Right cardiac atrium (tissue), 5 donors: ENCODE measurements at regions not wholly inside any gene's neighbourhood (a gene's known extent, or its start where the extent isn't known, plus 50 kb on each side); places are given as distances from the start of the nearest gene placed in this dataset.
A peak's percentile ranks its signal among the peaks of the same experiment; 100 is the strongest.

Experiments used
- ATAC-seq, 2 donors: fragments of 200-7000 bp; cut with Tn5 transposase; one replicate each; pipeline versions ENCODE4 v1.8.0 to v1.9.1; 2020; ENCODE audit warnings: moderate library complexity in 2 of 2, mild to moderate bottlenecking in 1 of 2
- DNase-seq, 3 donors: peaks; one replicate each; pipeline ENCODE4 v3.0.0-alpha.2; 2020
- H3K27ac ChIP-seq: one replicate; pipeline ENCODE4 v1.5.1; 2013; ENCODE audit warnings: mild to moderate bottlenecking, low read length, control low read depth, moderate library complexity
- H3K27me3 ChIP-seq: one replicate; pipeline ENCODE4 v1.6.1; 2013; ENCODE audit not compliant: control insufficient read depth, insufficient read depth
- H3K4me1 ChIP-seq: one replicate; pipeline ENCODE4 v1.6.1; 2013; ENCODE audit warnings: low read length; ENCODE audit not compliant: control insufficient read depth, insufficient read depth
- H3K4me3 ChIP-seq: one replicate; pipeline ENCODE4 v1.5.1; 2013; ENCODE audit warnings: low read length, control low read depth
- H3K9me3 ChIP-seq: one replicate; pipeline ENCODE4 v1.6.1; 2013; ENCODE audit warnings: low read length; ENCODE audit not compliant: control insufficient read depth
- WGBS: extraction: QIAGEN DNeasy Blood & Tissue Kit; methylation state at CpG from one replicate; pipeline ENCODE4 v1.1.7; 2013; 5-methylcytosine and 5-hydroxymethylcytosine counted together
- intact Hi-C, 4 donors: fragments of 100-400 bp; cut with DNase I; formaldehyde crosslinking; loops; one replicate each; pipeline versions ENCODE4 v1.11.0 to v1.14.0; 2022 to 2023
- donor health status: healthy with polysubstance abuse.
- donor health status: DM: no; HTN: yes; CAD: no.
- donor health status: DM: no; HTN: no; CAD: no.
- donor health status: DM: no; HTN: yes; CAD: no; lungs with severe emphysema.
- donor health status: DM: yes; HTN: yes; CAD: no.

- Histone ChIP-seq H3K4me1 (no peaks in the 10 kb centered on the region), H3K4me3 (no peak overlapping the region), H3K27ac (no peak overlapping the region), H3K9me3 (no peaks in the 10 kb centered on the region), H3K27me3 (no peaks in the 10 kb centered on the region)
- WGBS = 34% methylated on average over 7 of the region's 7 CpGs
- intact Hi-C loops = no loop called here
- no peak for ATAC-seq
- DNase-seq = no peak
Measured at GRCh38 chr3:55413236-55413635, 73.9 kb downstream of the WNT5A start.

GRCh38 chr3:55412545-55412944 lies 74.6 kb downstream of the WNT5A start:
- Histone ChIP-seq H3K4me1 (no peaks in the 10 kb centered on the region), H3K27me3 (no peaks in the 10 kb centered on the region), H3K4me3 (no peak overlapping the region), H3K27ac (no peak overlapping the region), H3K9me3 (no peaks in the 10 kb centered on the region)
- intact Hi-C loops = no loop called here
- ATAC-seq (no peak), DNase-seq (no peak)
- 75% methylated on average over 4 of the region's 4 CpGs for WGBS

- intact Hi-C loops = no loop called here
- Histone ChIP-seq H3K4me1 (no peaks in the 10 kb centered on the region), H3K4me3 (no peak overlapping the region), H3K27me3 (no peaks in the 10 kb centered on the region), H3K9me3 (no peaks in the 10 kb centered on the region), H3K27ac (no peak overlapping the region)
- WGBS = 89% methylated on average over 2 of the region's 2 CpGs
- ATAC-seq (no peak), DNase-seq (no peak)
Measured at GRCh38 chr3:55409806-55410205, 77.3 kb downstream of the WNT5A start.

GRCh38 chr3:55408193-55408826 lies 78.8 kb downstream of the WNT5A start:
- H3K9me3 ChIP-seq = no peaks in the 10 kb centered on the region
- H3K27ac ChIP-seq = no peak overlapping the region
- H3K4me3 ChIP-seq = no peak overlapping the region
- intact Hi-C loops = no loop called here
- H3K27me3 ChIP-seq = no peaks in the 10 kb centered on the region
- no peaks in the 10 kb centered on the region for H3K4me1 ChIP-seq
- 85% methylated on average over 3 of the region's 3 CpGs for WGBS
- DNase-seq (no peak), ATAC-seq (no peak)

- no peak overlapping the region for H3K4me3 ChIP-seq
- intact Hi-C loops = no loop called here
- H3K27me3 ChIP-seq = no peaks in the 10 kb centered on the region
- no peak overlapping the region for H3K27ac ChIP-seq
- no peak for ATAC-seq
- H3K4me1 ChIP-seq = no peaks in the 10 kb centered on the region
- no peak for DNase-seq
- WGBS = 99% methylated on average over 1 of the region's 1 CpG
- no peaks in the 10 kb centered on the region for H3K9me3 ChIP-seq
Measured at GRCh38 chr3:55407426-55407820, 79.7 kb downstream of the WNT5A start.

- H3K4me3 ChIP-seq = no peak overlapping the region
- intact Hi-C loops = no loop called here
Measured at GRCh38 chr3:55406696-55407425, 80.2 kb downstream of the WNT5A start.

GRCh38 chr3:55405436-55405835 lies 81.7 kb downstream of the WNT5A start:
- WGBS = 41% methylated on average over 8 of the region's 8 CpGs
- Histone ChIP-seq H3K27me3 (no peaks in the 10 kb centered on the region), H3K9me3 (no peaks in the 10 kb centered on the region), H3K4me3 (no peak overlapping the region), H3K27ac (no peak overlapping the region), H3K4me1 (no peaks in the 10 kb centered on the region)
- ATAC-seq = no peak
- DNase-seq = no peak
- intact Hi-C loops = no loop called here

More at GRCh38 chr3:55406696-55407425, 80.2 kb downstream of the WNT5A start:
- Histone ChIP-seq H3K9me3 (no peaks in the 10 kb centered on the region), H3K4me1 (no peaks in the 10 kb centered on the region), H3K27me3 (no peaks in the 10 kb centered on the region), H3K27ac (no peak overlapping the region)
- DNase-seq = no peak
- no peak for ATAC-seq
- WGBS = 71% methylated on average over 2 of the region's 2 CpGs

- no peak for ATAC-seq
- H3K9me3 ChIP-seq = no peaks in the 10 kb centered on the region
- no peaks in the 10 kb centered on the region for H3K27me3 ChIP-seq
- 68% methylated on average over 4 of the region's 4 CpGs for WGBS
- DNase-seq = no peak
- no peak overlapping the region for H3K4me3 ChIP-seq
- no peaks in the 10 kb centered on the region for H3K4me1 ChIP-seq
- no peak overlapping the region for H3K27ac ChIP-seq
- intact Hi-C loops = no loop called here
Measured at GRCh38 chr3:55402886-55403609, 84.1 kb downstream of the WNT5A start.

- Histone ChIP-seq H3K4me1 (no peaks in the 10 kb centered on the region), H3K27ac (no peak overlapping the region), H3K9me3 (no peaks in the 10 kb centered on the region), H3K27me3 (no peaks in the 10 kb centered on the region), H3K4me3 (no peak overlapping the region)
- ATAC-seq (no peak), DNase-seq (no peak)
- intact Hi-C loops = no loop called here
Measured at GRCh38 chr3:55380561-55380960, 106.5 kb downstream of the WNT5A start.

GRCh38 chr3:55376753-55377347 lies 110.3 kb downstream of the WNT5A start:
- Histone ChIP-seq H3K27ac (no peak overlapping the region), H3K4me1 (no peaks in the 10 kb centered on the region), H3K9me3 (no peaks in the 10 kb centered on the region), H3K4me3 (no peak overlapping the region), H3K27me3 (no peaks in the 10 kb centered on the region)
- peak in 1 of 3 donors; percentile 45 for DNase-seq
- 86% methylated on average over 3 of the region's 3 CpGs for WGBS
- intact Hi-C loops = no loop called here
- ATAC-seq = peak in 1 of 2 donors; percentile 51

GRCh38 chr3:55373423-55373822 lies 113.7 kb downstream of the WNT5A start:
- no peaks in the 10 kb centered on the region for H3K4me1 ChIP-seq
- H3K9me3 ChIP-seq = no peaks in the 10 kb centered on the region
- no peaks in the 10 kb centered on the region for H3K27me3 ChIP-seq
- 84% methylated on average over 5 of the region's 5 CpGs for WGBS
- H3K4me3 ChIP-seq = no peak overlapping the region
- ATAC-seq = no peak
- no peak for DNase-seq
- H3K27ac ChIP-seq = no peak overlapping the region
- intact Hi-C loops = no loop called here
